Peyer's patch (tissue), 4 donors: ENCODE measurements at regions not wholly inside any gene's neighbourhood (a gene's known extent, or its start where the extent isn't known, plus 50 kb on each side); places are given as distances from the start of the nearest gene placed in this dataset.

ENCODE experiments used
- CTCF ChIP-seq, 6 experiments: fragments of 450-650 bp in 4 of 6; fragments of 200-600 bp in 2 of 6; sonication (generic) in 1 of 6; IDR thresholded peaks; one replicate each; pipeline ENCODE4 v1.5.1; 2017 to 2019; ENCODE audit warnings: antibody characterized with exemption in 6 of 6, mild to moderate bottlenecking in 3 of 6, moderate library complexity in 1 of 6
- POLR2A ChIP-seq, 2 donors: fragments of 450-650 bp; IDR thresholded peaks; one replicate each; pipeline ENCODE4 v1.5.1; 2017; ENCODE audit warnings: antibody characterized with exemption in 2 of 2, mild to moderate bottlenecking in 2 of 2, moderate library complexity in 2 of 2

GRCh38 chrX:3443184-3443583 lies 96.7 kb upstream of the MXRA5 start:
- TF ChIP-seq POLR2A (IDR thresholded peaks at IDR 0.05) (no peak), CTCF (IDR thresholded peaks at IDR 0.05) (no peak)
